ENCODE measurements at regions not wholly inside any gene's neighbourhood (a gene's known extent, or its start where the extent isn't known, plus 50 kb on each side); places are given as distances from the start of the nearest gene placed in this dataset.

DNA sequence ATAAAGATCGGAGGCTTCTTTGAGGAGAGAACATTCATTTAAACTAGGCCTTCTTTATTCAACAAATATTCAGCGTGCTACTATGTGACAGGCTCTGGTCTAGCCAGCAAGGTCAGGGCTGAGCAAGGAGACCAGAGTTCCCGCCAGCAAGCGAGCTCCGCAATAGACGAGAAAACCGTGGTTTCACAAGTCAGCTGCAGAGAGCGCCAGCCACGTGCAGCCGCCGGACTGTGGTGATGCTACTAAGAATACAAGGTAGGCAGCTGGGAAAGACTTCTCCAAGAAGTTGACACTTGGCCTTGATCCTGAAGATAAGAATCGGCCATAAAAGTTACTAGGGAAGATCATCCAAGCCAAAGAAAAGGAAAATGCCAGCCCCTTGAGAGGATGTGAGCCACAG lies 533.7 kb upstream of the SALL3 start:
- no peaks in the 10 kb centered on the region for H3K27me3 ChIP-seq (ENCODE audit: control insufficient read depth in 2 of 2, insufficient read depth in 2 of 2, low read length in 2 of 2)
- TF ChIP-seq, protein P1, sequence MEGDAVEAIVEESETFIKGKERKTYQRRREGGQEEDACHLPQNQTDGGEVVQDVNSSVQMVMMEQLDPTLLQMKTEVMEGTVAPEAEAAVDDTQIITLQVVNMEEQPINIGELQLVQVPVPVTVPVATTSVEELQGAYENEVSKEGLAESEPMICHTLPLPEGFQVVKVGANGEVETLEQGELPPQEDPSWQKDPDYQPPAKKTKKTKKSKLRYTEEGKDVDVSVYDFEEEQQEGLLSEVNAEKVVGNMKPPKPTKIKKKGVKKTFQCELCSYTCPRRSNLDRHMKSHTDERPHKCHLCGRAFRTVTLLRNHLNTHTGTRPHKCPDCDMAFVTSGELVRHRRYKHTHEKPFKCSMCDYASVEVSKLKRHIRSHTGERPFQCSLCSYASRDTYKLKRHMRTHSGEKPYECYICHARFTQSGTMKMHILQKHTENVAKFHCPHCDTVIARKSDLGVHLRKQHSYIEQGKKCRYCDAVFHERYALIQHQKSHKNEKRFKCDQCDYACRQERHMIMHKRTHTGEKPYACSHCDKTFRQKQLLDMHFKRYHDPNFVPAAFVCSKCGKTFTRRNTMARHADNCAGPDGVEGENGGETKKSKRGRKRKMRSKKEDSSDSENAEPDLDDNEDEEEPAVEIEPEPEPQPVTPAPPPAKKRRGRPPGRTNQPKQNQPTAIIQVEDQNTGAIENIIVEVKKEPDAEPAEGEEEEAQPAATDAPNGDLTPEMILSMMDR (IDR thresholded peaks at IDR 0.05): no peak
- H3K4me3 Mint-ChIP-seq: no peak overlapping the region
- 94% methylated on average over 10 of the region's 12 CpGs for WGBS (ENCODE audit: insufficient coverage)
- H3K79me2 ChIP-seq (ENCODE audit: insufficient read depth, low read length): no peaks in the 10 kb centered on the region
- no peak overlapping the region for H3K4me3 ChIP-seq (replicated peaks in 1 of 3; ENCODE audit: low read depth in 2 of 3, low read length in 3 of 3)
- H3K9me3 Mint-ChIP-seq: peaks cover 0 to 4% (median 0%) of the 10 kb centered on the region in 7 donors
- DNase-seq: no peak
- intact Hi-C loops (cut with micrococcal nuclease): no loop called here
- H3K36me3 ChIP-seq (replicated peaks in 1 of 2; ENCODE audit: control insufficient read depth in 1 of 2, insufficient read depth in 2 of 2, low read length in 2 of 2): no peaks in the 10 kb centered on the region
- no peaks in the 10 kb centered on the region for H3K4me1 ChIP-seq (ENCODE audit: control insufficient read depth in 1 of 2, insufficient read depth in 2 of 2, low read length in 2 of 2)
- no peaks in the 10 kb centered on the region for H4K20me1 ChIP-seq (ENCODE audit: insufficient read depth, low read length)
- no peaks in the 10 kb centered on the region for H3K4me1 Mint-ChIP-seq
- H3K4me2 ChIP-seq (replicated peaks; ENCODE audit: extremely low read depth, low read length, poor library complexity, severe bottlenecking): no peak overlapping the region
- H3K9ac ChIP-seq (ENCODE audit: insufficient read depth, low read length, poor library complexity, severe bottlenecking): no peak overlapping the region
- peaks cover 9% of the 10 kb centered on the region in 2 donors for H3K9me3 ChIP-seq (replicated peaks in 1 of 2; ENCODE audit: control insufficient read depth in 1 of 2, insufficient read depth in 1 of 2, low read length in 2 of 2)
- H3K27ac Mint-ChIP-seq: no peak overlapping the region
- H2AFZ ChIP-seq (ENCODE audit: insufficient read depth, low read depth, low read length, poor library complexity, severe bottlenecking): no peak overlapping the region
- no peaks in the 10 kb centered on the region for H3K36me3 Mint-ChIP-seq
- H3K27ac ChIP-seq (ENCODE audit: low read depth in 1 of 2, low read length in 2 of 2): no peak overlapping the region
- H3K27me3 Mint-ChIP-seq (ENCODE audit: low read depth in 3 of 3): peaks cover 0 to 1% (median 0%) of the 10 kb centered on the region in 3 donors

DNA sequence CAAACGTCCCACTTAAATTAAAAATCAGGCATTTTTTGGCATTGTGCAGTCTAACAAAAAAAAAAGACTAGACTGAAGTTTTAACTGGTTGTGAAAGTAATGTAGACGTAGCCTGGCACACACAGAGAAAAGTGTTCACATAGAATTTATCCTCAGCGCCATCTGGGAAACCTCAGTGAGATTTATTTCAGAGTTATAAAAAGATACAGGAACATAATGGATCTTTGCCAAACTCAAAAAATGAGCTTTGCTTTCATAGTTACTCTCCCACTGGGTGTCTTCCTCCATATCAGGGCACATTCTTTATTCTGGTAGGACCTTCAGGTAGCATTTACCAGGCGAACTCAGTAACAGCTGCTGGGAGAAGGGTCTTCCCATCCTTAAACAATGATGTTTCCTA lies 532.4 kb upstream of the SALL3 start:
- Histone ChIP-seq H3K9me3 (replicated peaks in 1 of 2; ENCODE audit: control insufficient read depth in 1 of 2, insufficient read depth in 1 of 2, low read length in 2 of 2) (peaks cover 9% of the 10 kb centered on the region in 2 donors), H3K4me1 (ENCODE audit: control insufficient read depth in 1 of 2, insufficient read depth in 2 of 2, low read length in 2 of 2) (no peaks in the 10 kb centered on the region), H4K20me1 (ENCODE audit: insufficient read depth, low read length) (no peaks in the 10 kb centered on the region), H3K27ac (ENCODE audit: low read depth in 1 of 2, low read length in 2 of 2) (no peak overlapping the region), H2AFZ (ENCODE audit: insufficient read depth, low read depth, low read length, poor library complexity, severe bottlenecking) (no peak overlapping the region), H3K36me3 (replicated peaks in 1 of 2; ENCODE audit: control insufficient read depth in 1 of 2, insufficient read depth in 2 of 2, low read length in 2 of 2) (no peaks in the 10 kb centered on the region), H3K9ac (ENCODE audit: insufficient read depth, low read length, poor library complexity, severe bottlenecking) (no peak overlapping the region), H3K4me3 (replicated peaks in 1 of 3; ENCODE audit: low read depth in 2 of 3, low read length in 3 of 3) (no peak overlapping the region), H3K27me3 (ENCODE audit: control insufficient read depth in 2 of 2, insufficient read depth in 2 of 2, low read length in 2 of 2) (no peaks in the 10 kb centered on the region), H3K4me2 (replicated peaks; ENCODE audit: extremely low read depth, low read length, poor library complexity, severe bottlenecking) (no peak overlapping the region), H3K79me2 (ENCODE audit: insufficient read depth, low read length) (no peaks in the 10 kb centered on the region)
- no peak overlapping the region for H3K4me3 Mint-ChIP-seq
- intact Hi-C loops (cut with micrococcal nuclease): no loop called here
- H3K27me3 Mint-ChIP-seq (ENCODE audit: low read depth in 3 of 3): peaks cover 0 to 4% (median 1%) of the 10 kb centered on the region in 3 donors
- 60% methylated on average over 1 of the region's 4 CpGs for WGBS (ENCODE audit: insufficient coverage)
- H3K27ac Mint-ChIP-seq: no peak overlapping the region
- H3K36me3 Mint-ChIP-seq: no peaks in the 10 kb centered on the region
- no peaks in the 10 kb centered on the region for H3K4me1 Mint-ChIP-seq
- TF ChIP-seq, protein P1 (IDR thresholded peaks at IDR 0.05): no peak
- DNase-seq: no peak
- peaks cover 0 to 6% (median 0%) of the 10 kb centered on the region in 7 donors for H3K9me3 Mint-ChIP-seq
